GM12878 (cell line): ENCODE measurements at regions not wholly inside any gene's neighbourhood (a gene's known extent, or its start where the extent isn't known, plus 50 kb on each side); places are given as distances from the start of the nearest gene placed in this dataset.

Source experiments
- BRCA1 ChIP-seq: IDR thresholded peaks from 2 replicates; pipeline ENCODE4 v1.6.1; 2011; ENCODE audit warnings: low read depth, low read length, improper control_type of control experiment
- EED ChIP-seq: sonication (generic); IDR thresholded peaks from 2 replicates; pipeline ENCODE4 v1.6.1; 2016; ENCODE audit warnings: antibody characterized with exemption, low read depth
- JUND ChIP-seq: IDR thresholded peaks from 2 replicates; pipeline ENCODE4 v1.6.1; 2012; ENCODE audit warnings: low read depth, mild to moderate bottlenecking, low read length, improper control_type of control experiment, moderate library complexity
- MYC ChIP-seq: IDR thresholded peaks from 2 replicates; pipeline ENCODE4 v1.6.1; 2011; ENCODE audit warnings: mild to moderate bottlenecking, low read length, moderate library complexity, inconsistent platforms; ENCODE audit not compliant: insufficient read depth, insufficient replicate concordance, insufficient read length, severe bottlenecking
- PAX5 ChIP-seq: IDR thresholded peaks from 2 replicates; pipeline ENCODE4 v1.6.1; 2011; ENCODE audit warnings: low read depth, low read length, borderline replicate concordance
- POLR2A ChIP-seq: IDR thresholded peaks from 2 replicates; pipeline ENCODE4 v1.6.1; 2011; ENCODE audit warnings: low read depth, mild to moderate bottlenecking, low read length
- SMAD5 ChIP-seq: IDR thresholded peaks from 2 replicates; pipeline ENCODE4 v1.6.1; 2016; ENCODE audit warnings: antibody characterized with exemption, low read depth
- SREBF2 ChIP-seq: IDR thresholded peaks from 2 replicates; pipeline ENCODE4 v1.6.1; 2012; ENCODE audit warnings: mild to moderate bottlenecking, low read length
- TF ChIP-seq, protein P1 (sequence below): fragments of 450-650 bp; IDR thresholded peaks from 2 replicates; pipeline ENCODE4 v1.6.1; 2017; ENCODE audit warnings: antibody characterized with exemption, mild to moderate bottlenecking, moderate library complexity
- TF ChIP-seq, protein P2 (sequence below): fragments of 450-650 bp; formaldehyde crosslinking; IDR thresholded peaks from 2 replicates; pipeline ENCODE4 v1.4.0; 2020; ENCODE audit warnings: mild to moderate bottlenecking, moderate library complexity
- TF ChIP-seq, protein P3 (sequence below): fragments of 450-650 bp; conservative IDR thresholded peaks from 2 replicates; pipeline ENCODE4 v1.6.1; 2017; ENCODE audit warnings: mild to moderate bottlenecking, moderate library complexity

DNA sequence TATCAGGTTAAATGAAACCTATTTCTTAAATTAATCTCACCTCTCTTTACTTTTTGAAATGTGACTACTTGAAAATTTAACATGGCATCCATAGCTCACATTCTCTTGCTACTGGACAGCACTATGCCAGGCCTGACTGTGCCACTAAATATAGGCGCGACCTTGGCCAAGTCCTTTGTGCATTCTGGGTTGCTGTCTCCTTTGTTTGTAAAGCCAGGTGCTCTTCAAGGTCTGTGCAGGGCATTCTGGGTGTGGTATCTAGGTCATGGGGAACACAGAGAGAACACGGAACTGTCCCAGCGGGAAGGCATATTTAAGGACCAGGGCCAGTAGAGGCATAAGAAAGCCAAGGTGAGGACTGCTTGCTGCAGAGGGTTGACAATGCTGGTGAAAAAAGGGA lies 121.2 kb downstream of the ZNF664 start (continued):
- TF ChIP-seq, protein P1, sequence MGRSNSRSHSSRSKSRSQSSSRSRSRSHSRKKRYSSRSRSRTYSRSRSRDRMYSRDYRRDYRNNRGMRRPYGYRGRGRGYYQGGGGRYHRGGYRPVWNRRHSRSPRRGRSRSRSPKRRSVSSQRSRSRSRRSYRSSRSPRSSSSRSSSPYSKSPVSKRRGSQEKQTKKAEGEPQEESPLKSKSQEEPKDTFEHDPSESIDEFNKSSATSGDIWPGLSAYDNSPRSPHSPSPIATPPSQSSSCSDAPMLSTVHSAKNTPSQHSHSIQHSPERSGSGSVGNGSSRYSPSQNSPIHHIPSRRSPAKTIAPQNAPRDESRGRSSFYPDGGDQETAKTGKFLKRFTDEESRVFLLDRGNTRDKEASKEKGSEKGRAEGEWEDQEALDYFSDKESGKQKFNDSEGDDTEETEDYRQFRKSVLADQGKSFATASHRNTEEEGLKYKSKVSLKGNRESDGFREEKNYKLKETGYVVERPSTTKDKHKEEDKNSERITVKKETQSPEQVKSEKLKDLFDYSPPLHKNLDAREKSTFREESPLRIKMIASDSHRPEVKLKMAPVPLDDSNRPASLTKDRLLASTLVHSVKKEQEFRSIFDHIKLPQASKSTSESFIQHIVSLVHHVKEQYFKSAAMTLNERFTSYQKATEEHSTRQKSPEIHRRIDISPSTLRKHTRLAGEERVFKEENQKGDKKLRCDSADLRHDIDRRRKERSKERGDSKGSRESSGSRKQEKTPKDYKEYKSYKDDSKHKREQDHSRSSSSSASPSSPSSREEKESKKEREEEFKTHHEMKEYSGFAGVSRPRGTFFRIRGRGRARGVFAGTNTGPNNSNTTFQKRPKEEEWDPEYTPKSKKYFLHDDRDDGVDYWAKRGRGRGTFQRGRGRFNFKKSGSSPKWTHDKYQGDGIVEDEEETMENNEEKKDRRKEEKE, result no peak
- TF ChIP-seq MYC (no peak), SREBF2 (no peak), SMAD5 (no peak), JUND (no peak), PAX5 (no peak), BRCA1 (no peak), POLR2A (no peak), EED (no peak)
- TF ChIP-seq, protein P2, sequence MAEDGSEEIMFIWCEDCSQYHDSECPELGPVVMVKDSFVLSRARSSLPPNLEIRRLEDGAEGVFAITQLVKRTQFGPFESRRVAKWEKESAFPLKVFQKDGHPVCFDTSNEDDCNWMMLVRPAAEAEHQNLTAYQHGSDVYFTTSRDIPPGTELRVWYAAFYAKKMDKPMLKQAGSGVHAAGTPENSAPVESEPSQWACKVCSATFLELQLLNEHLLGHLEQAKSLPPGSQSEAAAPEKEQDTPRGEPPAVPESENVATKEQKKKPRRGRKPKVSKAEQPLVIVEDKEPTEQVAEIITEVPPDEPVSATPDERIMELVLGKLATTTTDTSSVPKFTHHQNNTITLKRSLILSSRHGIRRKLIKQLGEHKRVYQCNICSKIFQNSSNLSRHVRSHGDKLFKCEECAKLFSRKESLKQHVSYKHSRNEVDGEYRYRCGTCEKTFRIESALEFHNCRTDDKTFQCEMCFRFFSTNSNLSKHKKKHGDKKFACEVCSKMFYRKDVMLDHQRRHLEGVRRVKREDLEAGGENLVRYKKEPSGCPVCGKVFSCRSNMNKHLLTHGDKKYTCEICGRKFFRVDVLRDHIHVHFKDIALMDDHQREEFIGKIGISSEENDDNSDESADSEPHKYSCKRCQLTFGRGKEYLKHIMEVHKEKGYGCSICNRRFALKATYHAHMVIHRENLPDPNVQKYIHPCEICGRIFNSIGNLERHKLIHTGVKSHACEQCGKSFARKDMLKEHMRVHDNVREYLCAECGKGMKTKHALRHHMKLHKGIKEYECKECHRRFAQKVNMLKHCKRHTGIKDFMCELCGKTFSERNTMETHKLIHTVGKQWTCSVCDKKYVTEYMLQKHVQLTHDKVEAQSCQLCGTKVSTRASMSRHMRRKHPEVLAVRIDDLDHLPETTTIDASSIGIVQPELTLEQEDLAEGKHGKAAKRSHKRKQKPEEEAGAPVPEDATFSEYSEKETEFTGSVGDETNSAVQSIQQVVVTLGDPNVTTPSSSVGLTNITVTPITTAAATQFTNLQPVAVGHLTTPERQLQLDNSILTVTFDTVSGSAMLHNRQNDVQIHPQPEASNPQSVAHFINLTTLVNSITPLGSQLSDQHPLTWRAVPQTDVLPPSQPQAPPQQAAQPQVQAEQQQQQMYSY, result no peak
- TF ChIP-seq, protein P3, sequence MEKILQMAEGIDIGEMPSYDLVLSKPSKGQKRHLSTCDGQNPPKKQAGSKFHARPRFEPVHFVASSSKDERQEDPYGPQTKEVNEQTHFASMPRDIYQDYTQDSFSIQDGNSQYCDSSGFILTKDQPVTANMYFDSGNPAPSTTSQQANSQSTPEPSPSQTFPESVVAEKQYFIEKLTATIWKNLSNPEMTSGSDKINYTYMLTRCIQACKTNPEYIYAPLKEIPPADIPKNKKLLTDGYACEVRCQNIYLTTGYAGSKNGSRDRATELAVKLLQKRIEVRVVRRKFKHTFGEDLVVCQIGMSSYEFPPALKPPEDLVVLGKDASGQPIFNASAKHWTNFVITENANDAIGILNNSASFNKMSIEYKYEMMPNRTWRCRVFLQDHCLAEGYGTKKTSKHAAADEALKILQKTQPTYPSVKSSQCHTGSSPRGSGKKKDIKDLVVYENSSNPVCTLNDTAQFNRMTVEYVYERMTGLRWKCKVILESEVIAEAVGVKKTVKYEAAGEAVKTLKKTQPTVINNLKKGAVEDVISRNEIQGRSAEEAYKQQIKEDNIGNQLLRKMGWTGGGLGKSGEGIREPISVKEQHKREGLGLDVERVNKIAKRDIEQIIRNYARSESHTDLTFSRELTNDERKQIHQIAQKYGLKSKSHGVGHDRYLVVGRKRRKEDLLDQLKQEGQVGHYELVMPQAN, result no peak
- TF ChIP-seq, all 136 proteins: peak for 0
